Activated CD8-positive, alpha-beta T cell treated with anti-CD3 and anti-CD28 coated beads for 36 hours (primary cell): ENCODE measurements at regions not wholly inside any gene's neighbourhood (a gene's known extent, or its start where the extent isn't known, plus 50 kb on each side); places are given as distances from the start of the nearest gene placed in this dataset.

ENCODE experiments used
- ATAC-seq: fragments of 200-7000 bp; cut with Tn5 transposase; one replicate; pipeline ENCODE4 v1.10.0; 2021; ENCODE audit warnings: mild to moderate bottlenecking, moderate library complexity
- CTCF ChIA-PET: fragments of 350-600 bp; sonication (Branson Sonifier 250); formaldehyde crosslinking; loops from one replicate; lab custom pipeline; 2021; ENCODE audit warnings: antibody characterized with exemption; lab: Charles Lee
- POLR2A ChIA-PET: fragments of 350-600 bp; sonication (Branson Sonifier 250); formaldehyde crosslinking; loops from one replicate; lab custom pipeline; 2021; ENCODE audit warnings: antibody characterized with exemption; lab: Charles Lee
- DNase-seq: peaks from one replicate; pipeline ENCODE4 v3.0.0-alpha.2; 2020
- H3K27ac Mint-ChIP-seq: one replicate; pipeline ENCODE4 v1.8.0; 2021; ENCODE audit warnings: mild to moderate bottlenecking, mixed read lengths
- H3K27me3 Mint-ChIP-seq: one replicate; pipeline ENCODE4 v1.8.0; 2021; ENCODE audit warnings: mixed read lengths
- H3K36me3 Mint-ChIP-seq: one replicate; pipeline ENCODE4 v1.8.0; 2021; ENCODE audit warnings: low read depth, mixed read lengths
- H3K4me1 Mint-ChIP-seq: one replicate; pipeline ENCODE4 v1.8.0; 2021; ENCODE audit warnings: low read depth, mixed read lengths
- H3K4me3 Mint-ChIP-seq: one replicate; pipeline ENCODE4 v1.8.0; 2021; ENCODE audit warnings: mild to moderate bottlenecking, moderate library complexity, mixed read lengths
- H3K9me3 Mint-ChIP-seq: one replicate; pipeline ENCODE4 v1.8.0; 2021; ENCODE audit warnings: mixed read lengths
- CTCF ChIP-seq: fragments of 200-600 bp; IDR thresholded peaks from one replicate; pipeline ENCODE4 v1.8.0; 2022; ENCODE audit warnings: antibody characterized with exemption, mild to moderate bottlenecking
- intact Hi-C: fragments of 100-400 bp; cut with micrococcal nuclease; formaldehyde crosslinking; loops from one replicate; pipeline ENCODE4 v1.10.0; 2022

GRCh38 chr13:63910511-63910910 lies 2494.9 kb upstream of the PCDH20 start:
- Mint-ChIP-seq H3K9me3 (peaks cover 8% of the 10 kb centered on the region), H3K27ac (no peak overlapping the region), H3K4me1 (no peaks in the 10 kb centered on the region), H3K4me3 (no peak overlapping the region), H3K27me3 (no peaks in the 10 kb centered on the region), H3K36me3 (no peaks in the 10 kb centered on the region)
- intact Hi-C loops = no loop called here
- ChIA-PET POLR2A (no interaction called here), CTCF (no interaction called here)
- ATAC-seq (no peak), DNase-seq (no peak)
- TF ChIP-seq CTCF = no peak

DNA sequence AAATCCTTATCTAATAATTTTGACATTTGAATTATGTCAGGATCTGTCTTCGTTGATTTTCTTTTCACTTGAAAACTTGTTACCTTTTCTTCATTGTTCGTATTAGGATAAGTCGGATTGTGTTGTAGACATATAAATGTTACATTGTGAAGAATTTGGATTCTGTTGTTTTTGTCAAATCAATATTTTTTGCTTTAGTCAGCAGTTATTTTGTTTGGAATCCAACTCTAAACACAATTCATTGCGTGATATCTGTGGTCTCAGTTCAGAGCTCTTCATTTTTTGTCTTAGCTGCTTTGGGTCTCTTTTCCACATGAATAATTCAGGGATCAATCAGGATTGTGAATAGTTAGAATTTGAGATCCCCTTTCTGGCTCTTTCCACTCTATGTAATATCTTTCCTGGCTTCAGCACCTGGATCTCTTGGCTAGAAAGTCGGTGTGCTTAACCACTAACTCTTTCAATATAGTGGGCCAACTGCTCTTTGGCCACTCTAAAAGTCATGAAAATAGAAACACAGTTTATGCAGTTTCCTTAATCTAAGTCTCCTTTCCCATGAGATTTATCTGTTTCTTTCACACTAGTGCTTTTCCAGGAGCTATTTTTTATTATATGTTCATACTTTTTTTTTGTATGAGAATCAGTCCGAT lies 2494.2 kb upstream of the PCDH20 start:
- no peaks in the 10 kb centered on the region for H3K27me3 Mint-ChIP-seq
- H3K4me3 Mint-ChIP-seq = no peak overlapping the region

GRCh38 chr13:63902141-63902540 lies 2486.5 kb upstream of the PCDH20 start:
- ChIA-PET CTCF (no interaction called here), POLR2A (no interaction called here)
- no peaks in the 10 kb centered on the region for H3K27me3 Mint-ChIP-seq
- peaks cover 5% of the 10 kb centered on the region for H3K9me3 Mint-ChIP-seq
- intact Hi-C loops = no loop called here
- H3K4me3 Mint-ChIP-seq = no peak overlapping the region
- DNase-seq = no peak
- no peak for ATAC-seq
- H3K27ac Mint-ChIP-seq = no peak overlapping the region
- TF ChIP-seq CTCF = no peak
- no peaks in the 10 kb centered on the region for H3K36me3 Mint-ChIP-seq
- H3K4me1 Mint-ChIP-seq = no peaks in the 10 kb centered on the region

More for the DNA sequence above, 2494.2 kb upstream of the PCDH20 start:
- no peak overlapping the region for H3K27ac Mint-ChIP-seq
- DNase-seq = no peak
- no peak for TF ChIP-seq CTCF
- no peaks in the 10 kb centered on the region for H3K4me1 Mint-ChIP-seq
- H3K9me3 Mint-ChIP-seq = peaks cover 7% of the 10 kb centered on the region
- no peaks in the 10 kb centered on the region for H3K36me3 Mint-ChIP-seq
- intact Hi-C loops = no loop called here
- no peak for ATAC-seq
- ChIA-PET POLR2A (no interaction called here), CTCF (no interaction called here)

DNA sequence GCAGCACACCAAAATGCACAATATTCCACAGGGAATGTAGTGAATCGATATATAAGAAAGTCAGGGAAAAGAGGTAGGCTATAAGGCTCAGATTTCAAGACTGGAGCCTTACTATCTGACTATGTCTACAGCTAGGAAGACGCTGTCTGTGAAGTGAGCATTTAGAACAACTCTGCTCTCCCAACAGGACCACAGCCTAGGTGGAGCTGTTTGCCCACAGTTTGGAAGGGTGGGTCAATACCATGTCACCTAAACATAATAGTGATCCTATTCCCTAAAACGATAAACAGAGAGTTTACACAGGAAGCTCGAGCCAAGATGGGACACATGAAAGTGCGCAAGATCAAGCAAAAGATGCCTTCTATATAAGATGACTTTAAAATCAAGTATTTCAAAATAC lies 2486.0 kb upstream of the PCDH20 start:
- Mint-ChIP-seq H3K27me3 (no peaks in the 10 kb centered on the region), H3K4me3 (no peak overlapping the region), H3K9me3 (peaks cover 5% of the 10 kb centered on the region), H3K36me3 (no peaks in the 10 kb centered on the region), H3K27ac (no peak overlapping the region), H3K4me1 (no peaks in the 10 kb centered on the region)
- no peak for TF ChIP-seq CTCF
- ATAC-seq = no peak
- ChIA-PET CTCF (no interaction called here), POLR2A (no interaction called here)
- DNase-seq = no peak
- intact Hi-C loops = no loop called here

GRCh38 chr13:63900406-63900805 lies 2484.8 kb upstream of the PCDH20 start:
- CTCF ChIA-PET = no interaction called here
- POLR2A ChIA-PET = no interaction called here
- no peaks in the 10 kb centered on the region for H3K27me3 Mint-ChIP-seq
- no peak overlapping the region for H3K27ac Mint-ChIP-seq
- H3K4me1 Mint-ChIP-seq = no peaks in the 10 kb centered on the region
- no peak for TF ChIP-seq CTCF
- intact Hi-C loops = no loop called here
- H3K9me3 Mint-ChIP-seq = peaks cover 5% of the 10 kb centered on the region
- no peak for DNase-seq
- H3K4me3 Mint-ChIP-seq = no peak overlapping the region
- H3K36me3 Mint-ChIP-seq = no peaks in the 10 kb centered on the region
- no peak for ATAC-seq
